OCI-LY3 (cell line): ENCODE measurements at regions not wholly inside any gene's neighbourhood (a gene's known extent, or its start where the extent isn't known, plus 50 kb on each side); places are given as distances from the start of the nearest gene placed in this dataset.

ENCODE experiments used
- CTCF ChIP-seq: fragments of 200-600, 300-600 bp; sonication (generic); IDR thresholded peaks from 2 replicates; pipeline ENCODE4 v1.5.1; 2014; ENCODE audit warnings: antibody characterized with exemption, low read length, low read depth
- EZH2phosphoT487 ChIP-seq: fragments of 200-600 bp; shearing (Covaris generic); IDR thresholded peaks from 2 replicates; pipeline ENCODE4 v1.6.1; 2018; ENCODE audit warnings: antibody characterized with exemption, mixed run types, low read depth

GRCh38 chr14:43360239-43360638 lies 1146.8 kb downstream of the FSCB start:
- TF ChIP-seq CTCF (no peak), EZH2phosphoT487 (no peak)
